GM12878 (cell line): ENCODE measurements at regions not wholly inside any gene's neighbourhood (a gene's known extent, or its start where the extent isn't known, plus 50 kb on each side); places are given as distances from the start of the nearest gene placed in this dataset.

Source experiments
- ATAC-seq: fragments of 200-7000 bp; cut with Tn5 transposase; 3 replicates; pipeline ENCODE4 v1.9.1; 2020; ENCODE audit warnings: mild to moderate bottlenecking, moderate library complexity
- BruUV-seq: library from RNA; stranded (reverse); fragments of 400-500 nt; replicated peaks from 2 replicates; lab custom pipeline; 2021; lab: Mats Ljungman, UMichigan
- CTCF ChIA-PET: fragments of 300-600 bp; sonication (Branson Sonifier 250); formaldehyde crosslinking; extraction: SDS; loops from one replicate; lab custom pipeline; 2021; ENCODE audit warnings: inconsistent platforms; lab: Yijun Ruan, JAX
- POLR2A ChIA-PET: fragments of 350-600 bp; formaldehyde crosslinking; extraction: SDS; loops from one replicate; lab custom pipeline; 2021; ENCODE audit warnings: inconsistent platforms; lab: Charles Lee
- RAD21 ChIA-PET: fragments of 300-600 bp; sonication (Branson Sonifier 250); formaldehyde crosslinking; loops from one replicate; lab custom pipeline; 2023; ENCODE audit warnings: antibody characterized with exemption; ENCODE audit not compliant: unreplicated experiment; lab: Charles Lee
- SMC1A ChIA-PET: fragments of 300-600 bp; sonication (Branson Sonifier 250); formaldehyde crosslinking; loops from one replicate; lab custom pipeline; 2023; ENCODE audit not compliant: unreplicated experiment, uncharacterized antibody; lab: Charles Lee
- DNase-seq: peaks from one replicate; pipeline ENCODE4 v3.0.0-alpha.2; 2011; ENCODE audit warnings: low read depth, low spot score
- FAIRE-seq: peaks from 3 replicates; lab custom pipeline; 2011; peaks lifted over from hg19 to GRCh38; lab: Jason Lieb, UNC
- H2AFZ ChIP-seq: 2 replicates; pipeline ENCODE4 v1.6.0; 2011; ENCODE audit warnings: low read depth, low read length, control low read depth; ENCODE audit not compliant: control insufficient read depth
- H3K27ac ChIP-seq: 2 replicates; pipeline ENCODE4 v1.5.1; 2011; ENCODE audit warnings: control low read depth; ENCODE audit not compliant: control insufficient read depth, insufficient read depth
- H3K27me3 ChIP-seq, 2 experiments: replicated peaks in 1 of 2; 2 replicates each; pipeline versions ENCODE4 v1.6.0 to v1.6.1; 2011; ENCODE audit warnings: low read length in 1 of 2; ENCODE audit not compliant: control insufficient read depth in 2 of 2, insufficient read depth in 2 of 2
- H3K36me3 ChIP-seq, 2 experiments: 2 replicates each; pipeline ENCODE4 v1.5.1; 2011; ENCODE audit warnings: low read length in 1 of 2; ENCODE audit not compliant: control insufficient read depth in 2 of 2, insufficient read depth in 2 of 2
- H3K4me1 ChIP-seq: 2 replicates; pipeline ENCODE4 v1.6.1; 2011; ENCODE audit warnings: mild to moderate bottlenecking, low read length, moderate library complexity, mixed read lengths; ENCODE audit not compliant: control insufficient read depth, insufficient read depth
- H3K4me2 ChIP-seq: 2 replicates; pipeline ENCODE4 v1.6.0; 2011; ENCODE audit warnings: control low read depth; ENCODE audit not compliant: control insufficient read depth, insufficient read depth
- H3K4me3 ChIP-seq: fragments of 200-600 bp; sonication (generic); 2 replicates; pipeline ENCODE4 v1.5.1; 2016
- H3K79me2 ChIP-seq: 2 replicates; pipeline ENCODE4 v1.6.0; 2011; ENCODE audit warnings: low read length; ENCODE audit not compliant: control insufficient read depth, insufficient read depth
- H3K9ac ChIP-seq: 2 replicates; pipeline ENCODE4 v1.8.0; 2011; ENCODE audit warnings: low read length, control low read depth, mixed read lengths; ENCODE audit not compliant: control insufficient read depth, insufficient read depth
- H3K9me3 ChIP-seq: replicated peaks from 3 replicates; pipeline ENCODE4 v1.5.1; 2011; ENCODE audit warnings: mild to moderate bottlenecking, low read length; ENCODE audit not compliant: control insufficient read depth, insufficient read depth
- H4K20me1 ChIP-seq: 2 replicates; pipeline ENCODE4 v1.6.0; 2011; ENCODE audit not compliant: control insufficient read depth, insufficient read depth
- CBFB ChIP-seq: IDR thresholded peaks from 2 replicates; pipeline ENCODE4 v1.6.1; 2016; ENCODE audit warnings: antibody characterized with exemption, low read depth
- CHD2 ChIP-seq: IDR thresholded peaks from 2 replicates; pipeline ENCODE4 v1.6.1; 2011; ENCODE audit warnings: low read depth, low read length, improper control_type of control experiment, borderline replicate concordance
- CHD4 ChIP-seq: fragments of 200-600 bp; sonication (generic); IDR thresholded peaks from 2 replicates; pipeline ENCODE4 v1.6.1; 2016; ENCODE audit warnings: mild to moderate bottlenecking
- CUX1 ChIP-seq: IDR thresholded peaks from 2 replicates; pipeline ENCODE4 v1.6.1; 2012; ENCODE audit warnings: improper control_type of control experiment, low read depth, low read length; ENCODE audit not compliant: insufficient replicate concordance
- FOXM1 ChIP-seq: IDR thresholded peaks from 2 replicates; pipeline ENCODE4 v1.6.1; 2012; ENCODE audit warnings: low read depth, mild to moderate bottlenecking, inconsistent platforms, low read length, moderate library complexity
- GABPA ChIP-seq: IDR thresholded peaks from 2 replicates; pipeline ENCODE4 v1.6.1; 2014; ENCODE audit warnings: antibody characterized with exemption, low read depth, mild to moderate bottlenecking, inconsistent platforms
- MEF2A ChIP-seq: IDR thresholded peaks from 2 replicates; pipeline ENCODE4 v1.6.1; 2011; ENCODE audit warnings: low read depth, mild to moderate bottlenecking, low read length, moderate library complexity; ENCODE audit not compliant: insufficient read depth
- NFXL1 ChIP-seq: fragments of 450-650 bp; IDR thresholded peaks from 2 replicates; pipeline ENCODE4 v1.6.1; 2017; ENCODE audit warnings: antibody characterized with exemption, mild to moderate bottlenecking, borderline replicate concordance
- NKRF ChIP-seq: fragments of 450-650 bp; conservative IDR thresholded peaks from 2 replicates; pipeline ENCODE4 v1.6.1; 2017; ENCODE audit warnings: mild to moderate bottlenecking, moderate library complexity
- PKNOX1 ChIP-seq: fragments of 450-650 bp; IDR thresholded peaks from 2 replicates; pipeline ENCODE4 v1.6.1; 2016; ENCODE audit warnings: mild to moderate bottlenecking
- RELB ChIP-seq: fragments of 450-650 bp; IDR thresholded peaks from 2 replicates; pipeline ENCODE4 v1.6.1; 2017; ENCODE audit warnings: low read depth, mild to moderate bottlenecking, moderate library complexity
- RUNX3 ChIP-seq: IDR thresholded peaks from 2 replicates; pipeline ENCODE4 v1.6.1; 2012; ENCODE audit warnings: low read length, inconsistent platforms
- SUZ12 ChIP-seq: fragments of 200-600 bp; sonication (generic); IDR thresholded peaks from one replicate; pipeline ENCODE4 v1.6.1; 2018; ENCODE audit warnings: antibody characterized with exemption, mild to moderate bottlenecking; ENCODE audit not compliant: unreplicated experiment
- WGBS: methylation state at CpG from one replicate; pipeline ENCODE4 v1.1.6; 2016; ENCODE audit warnings: low lambda C conversion rate; ENCODE audit not compliant: insufficient replicate concordance, insufficient coverage; ENCODE audit errors: missing lambda C conversion rate; 5-methylcytosine and 5-hydroxymethylcytosine counted together
- in situ Hi-C: fragments of 300-500 bp; cut with MboI; formaldehyde crosslinking; loops from 9 replicates; pipeline ENCODE4 v1.14.3; 2018; ENCODE audit warnings: mixed read lengths
- intact Hi-C: fragments of 100-400 bp; cut with micrococcal nuclease; formaldehyde crosslinking; loops from one replicate; pipeline ENCODE4 v1.14.2; 2022; ENCODE audit not compliant: unreplicated experiment

- ChIA-PET SMC1A (interaction anchor here (1.1 to 1.2 kb wide), 2 partner anchors 12 to 59 kb away, joined by 3 read pairs; no protein-coding TSS in a partner anchor), CTCF (interaction anchor here (1.5 kb wide), 1 partner anchor 48 kb away, joined by 4 read pairs; no protein-coding TSS in a partner anchor), POLR2A (no interaction called here), RAD21 (no interaction called here)
- intact Hi-C loops (no loop called here), in situ Hi-C loops (no loop called here)
- no peak overlapping the region for H3K4me3 ChIP-seq
- no TSS peak for BruUV-seq
- no peaks in the 10 kb centered on the region for H3K79me2 ChIP-seq
- no peak overlapping the region for H3K9ac ChIP-seq
- no peaks in the 10 kb centered on the region for H3K4me1 ChIP-seq
- no peak for DNase-seq
- H3K27ac ChIP-seq: no peak overlapping the region
- no peaks in the 10 kb centered on the region for H3K9me3 ChIP-seq
- no peaks in the 10 kb centered on the region for H3K36me3 ChIP-seq
- ATAC-seq: no peak
- 0% methylated on average over 1 of the region's 1 CpG for WGBS
- TF ChIP-seq GABPA (no peak), RUNX3 (no peak), NFXL1 (no peak), SUZ12 (no peak), MEF2A (no peak), PKNOX1 (no peak), CHD4 (no peak), CHD2 (no peak), RELB (no peak), CBFB (no peak), FOXM1 (no peak), CUX1 (no peak), NKRF (no peak)
- TF ChIP-seq, all 136 proteins: peak for 0
- Histone ChIP-seq H2AFZ (no peak overlapping the region), H3K4me2 (no peak overlapping the region), H4K20me1 (no peaks in the 10 kb centered on the region), H3K27me3 (no peaks in the 10 kb centered on the region)
- FAIRE-seq: no peak
Observed at GRCh38 chr2:8190279-8190678, 491.6 kb upstream of the ID2 start.
